HEK293T (cell line): ENCODE measurements at regions not wholly inside any gene's neighbourhood (a gene's known extent, or its start where the extent isn't known, plus 50 kb on each side); places are given as distances from the start of the nearest gene placed in this dataset.

Source experiments
- BHLHE40 ChIP-seq: fragments of 450-650 bp; IDR thresholded peaks from 2 replicates; pipeline ENCODE4 v1.6.1; 2016; ENCODE audit warnings: mild to moderate bottlenecking, moderate library complexity, borderline replicate concordance
- ELF4 ChIP-seq: fragments of 450-650 bp; IDR thresholded peaks from 2 replicates; pipeline ENCODE4 v1.6.1; 2017; ENCODE audit warnings: antibody characterized with exemption
- FOXA1 ChIP-seq: fragments of 450-650 bp; IDR thresholded peaks from 2 replicates; pipeline ENCODE4 v1.6.1; 2016; ENCODE audit warnings: mild to moderate bottlenecking
- FOXK2 ChIP-seq: fragments of 450-650 bp; IDR thresholded peaks from 2 replicates; pipeline ENCODE4 v1.6.1; 2016; ENCODE audit warnings: mild to moderate bottlenecking
- FOXM1 ChIP-seq: fragments of 450-650 bp; IDR thresholded peaks from 2 replicates; pipeline ENCODE4 v1.6.1; 2017; ENCODE audit warnings: mild to moderate bottlenecking, borderline replicate concordance
- HDGF ChIP-seq: fragments of 450-650 bp; IDR thresholded peaks from 2 replicates; pipeline ENCODE4 v1.6.1; 2017; ENCODE audit warnings: antibody characterized with exemption, borderline replicate concordance
- L3MBTL2 ChIP-seq: fragments of 450-650 bp; conservative IDR thresholded peaks from 2 replicates; pipeline ENCODE4 v1.6.1; 2016; ENCODE audit warnings: mild to moderate bottlenecking
- NFRKB ChIP-seq: fragments of 450-650 bp; IDR thresholded peaks from 2 replicates; pipeline ENCODE4 v1.6.1; 2016; ENCODE audit warnings: mild to moderate bottlenecking, moderate library complexity
- SUZ12 ChIP-seq: fragments of 450-650 bp; IDR thresholded peaks from 2 replicates; pipeline ENCODE4 v1.6.1; 2016; ENCODE audit warnings: mild to moderate bottlenecking
- TARDBP ChIP-seq: fragments of 450-650 bp; IDR thresholded peaks from 2 replicates; pipeline ENCODE4 v1.6.1; 2016

DNA sequence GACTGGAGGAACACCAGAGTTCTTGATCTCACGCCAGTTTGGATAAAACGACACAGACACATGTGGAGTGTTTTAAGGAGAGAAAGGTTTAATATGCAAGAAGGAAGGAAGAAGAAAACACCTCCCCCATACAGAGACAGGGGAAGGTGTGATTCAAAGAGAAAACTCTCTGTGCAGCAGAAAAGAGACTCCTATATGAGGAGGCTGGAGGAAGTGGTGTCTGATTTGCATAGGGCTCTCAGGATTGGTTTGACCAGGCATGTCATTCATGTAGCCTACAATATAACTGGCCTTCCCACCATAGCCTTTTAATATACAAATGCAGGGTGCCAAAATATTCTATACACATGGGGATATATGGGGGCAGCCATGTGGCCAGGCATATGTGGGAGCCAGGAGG is 1386.5 kb downstream of the RPIA start:
- TF ChIP-seq NFRKB (no peak), ELF4 (no peak), TARDBP (no peak), BHLHE40 (no peak), SUZ12 (no peak), FOXK2 (no peak), FOXA1 (no peak), L3MBTL2 (no peak), HDGF (no peak), FOXM1 (no peak)
